ENCODE measurements at regions not wholly inside any gene's neighbourhood (a gene's known extent, or its start where the extent isn't known, plus 50 kb on each side); places are given as distances from the start of the nearest gene placed in this dataset.

DNA sequence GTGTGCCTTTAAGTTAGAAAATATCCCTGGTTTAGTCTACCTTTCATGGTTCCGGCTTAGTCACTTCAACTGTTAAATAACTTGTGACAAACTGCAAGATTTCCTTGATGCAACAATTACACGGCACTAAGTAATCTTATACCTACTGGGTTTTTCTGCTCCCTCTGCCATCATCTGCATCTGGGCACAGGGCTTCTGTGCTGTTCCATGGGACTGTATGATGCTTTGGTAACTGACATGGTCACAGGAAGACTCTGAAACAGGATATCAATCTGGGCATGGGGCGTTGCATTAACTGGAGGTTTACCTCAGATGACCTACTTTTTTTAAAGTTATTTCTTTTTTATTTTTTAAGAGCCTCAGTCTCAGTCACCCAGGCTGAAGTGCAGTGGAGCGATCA, 365.4 kb downstream of the SS18 start:
- TF ChIP-seq, protein P1, sequence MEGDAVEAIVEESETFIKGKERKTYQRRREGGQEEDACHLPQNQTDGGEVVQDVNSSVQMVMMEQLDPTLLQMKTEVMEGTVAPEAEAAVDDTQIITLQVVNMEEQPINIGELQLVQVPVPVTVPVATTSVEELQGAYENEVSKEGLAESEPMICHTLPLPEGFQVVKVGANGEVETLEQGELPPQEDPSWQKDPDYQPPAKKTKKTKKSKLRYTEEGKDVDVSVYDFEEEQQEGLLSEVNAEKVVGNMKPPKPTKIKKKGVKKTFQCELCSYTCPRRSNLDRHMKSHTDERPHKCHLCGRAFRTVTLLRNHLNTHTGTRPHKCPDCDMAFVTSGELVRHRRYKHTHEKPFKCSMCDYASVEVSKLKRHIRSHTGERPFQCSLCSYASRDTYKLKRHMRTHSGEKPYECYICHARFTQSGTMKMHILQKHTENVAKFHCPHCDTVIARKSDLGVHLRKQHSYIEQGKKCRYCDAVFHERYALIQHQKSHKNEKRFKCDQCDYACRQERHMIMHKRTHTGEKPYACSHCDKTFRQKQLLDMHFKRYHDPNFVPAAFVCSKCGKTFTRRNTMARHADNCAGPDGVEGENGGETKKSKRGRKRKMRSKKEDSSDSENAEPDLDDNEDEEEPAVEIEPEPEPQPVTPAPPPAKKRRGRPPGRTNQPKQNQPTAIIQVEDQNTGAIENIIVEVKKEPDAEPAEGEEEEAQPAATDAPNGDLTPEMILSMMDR (conservative IDR thresholded peaks at IDR 0.05; ENCODE audit: low read depth in 2 of 2), result no peak
- TF ChIP-seq EZH2 (IDR thresholded peaks at IDR 0.05; ENCODE audit: low read depth, unreplicated experiment), result no peak
- TF ChIP-seq CREB1 (CRISPR knock-in tag; IDR thresholded peaks at IDR 0.05; ENCODE audit: low read depth), result no peak
- TF ChIP-seq POLR2AphosphoS5 (IDR thresholded peaks at IDR 0.05; ENCODE audit: low read depth), result no peak
- no peak for TF ChIP-seq ZNF114 (CRISPR knock-in tag; IDR thresholded peaks at IDR 0.05)

Data from GM23338 (cell line).